OCI-M2 (cell line): ENCODE measurements at regions not wholly inside any gene's neighbourhood (a gene's known extent, or its start where the extent isn't known, plus 50 kb on each side); places are given as distances from the start of the nearest gene placed in this dataset.
"Not testable (repeated sequence)": the region's sequence is repeated elsewhere in the genome, so short reads cannot be mapped to it uniquely, and the experiment has no call there.

Source experiments
- DNase-seq: peaks from one replicate; lab custom pipeline; 2025; ENCODE audit not compliant: unreplicated experiment; lab: John Stamatoyannopoulos, UW

DNA sequence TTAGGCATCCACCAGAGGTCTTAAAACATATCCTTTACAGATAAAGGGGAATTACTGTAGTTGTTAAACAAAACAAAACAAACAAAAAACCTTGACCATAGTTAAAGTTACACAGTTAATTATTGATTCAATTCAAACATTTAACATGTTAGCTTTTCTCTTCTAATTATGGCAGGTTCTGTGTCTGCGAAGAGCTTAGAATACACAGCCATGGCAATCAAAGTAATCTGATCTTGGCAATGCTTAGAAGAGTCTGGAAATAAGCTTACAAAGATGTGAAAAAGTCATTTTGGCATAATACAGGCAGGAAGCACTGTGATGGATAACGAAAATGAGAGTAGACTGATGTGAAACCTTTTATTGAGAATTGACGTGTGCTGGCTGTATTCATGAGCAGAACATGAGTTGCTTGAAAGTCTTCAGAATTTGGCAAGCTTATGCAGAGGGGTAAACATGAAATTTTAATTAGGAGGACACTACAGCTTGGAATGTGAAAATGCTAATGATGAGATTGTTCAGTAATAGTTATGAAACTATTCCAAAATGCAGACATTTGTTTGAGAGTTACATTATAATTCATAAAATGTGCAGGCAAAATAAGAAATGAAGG, 629.6 kb downstream of the FSCB start:
- no peak for DNase-seq

DNA sequence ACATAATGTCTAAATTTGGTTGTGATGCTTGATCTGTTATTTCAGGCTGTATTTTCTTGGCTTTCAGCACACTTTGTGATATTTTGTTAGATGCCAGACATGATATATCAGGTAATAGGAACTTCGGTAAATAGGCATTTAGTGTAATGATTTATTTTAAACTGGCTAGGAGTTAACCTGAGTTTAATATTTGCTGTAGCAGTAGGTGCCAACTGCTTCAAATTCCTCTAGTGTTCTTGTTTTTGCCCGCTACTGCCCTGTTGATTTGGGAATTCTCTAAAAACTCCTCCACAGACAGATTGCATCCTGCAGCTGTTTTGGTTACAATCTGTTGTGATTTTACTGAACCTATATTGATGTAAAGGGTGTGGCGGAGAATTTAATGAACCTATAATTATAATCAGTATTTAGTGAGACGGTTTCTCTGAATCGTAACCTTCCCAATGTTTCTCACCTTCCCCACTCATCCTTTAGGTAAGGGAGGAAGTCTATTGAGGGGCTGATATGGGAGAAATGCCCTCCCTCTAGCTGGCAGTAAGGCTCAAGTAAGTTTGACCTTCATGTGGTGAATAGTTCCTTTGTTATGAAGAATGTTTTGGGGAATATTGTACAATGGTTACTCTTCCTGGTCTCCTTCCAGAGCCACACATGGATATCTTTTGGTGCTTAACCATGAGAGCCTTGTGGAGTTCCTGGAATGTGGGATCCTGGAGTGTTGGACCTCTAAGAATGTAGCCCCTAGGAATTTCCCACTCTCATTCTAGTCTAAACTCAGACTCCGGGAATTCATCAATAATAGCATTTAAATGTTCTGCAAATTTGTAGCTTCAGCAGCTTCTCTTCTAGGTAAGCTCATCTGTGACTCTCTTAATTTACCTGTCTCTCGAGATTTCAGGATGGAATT, 634.1 kb downstream of the FSCB start:
- DNase-seq = no peak

DNA sequence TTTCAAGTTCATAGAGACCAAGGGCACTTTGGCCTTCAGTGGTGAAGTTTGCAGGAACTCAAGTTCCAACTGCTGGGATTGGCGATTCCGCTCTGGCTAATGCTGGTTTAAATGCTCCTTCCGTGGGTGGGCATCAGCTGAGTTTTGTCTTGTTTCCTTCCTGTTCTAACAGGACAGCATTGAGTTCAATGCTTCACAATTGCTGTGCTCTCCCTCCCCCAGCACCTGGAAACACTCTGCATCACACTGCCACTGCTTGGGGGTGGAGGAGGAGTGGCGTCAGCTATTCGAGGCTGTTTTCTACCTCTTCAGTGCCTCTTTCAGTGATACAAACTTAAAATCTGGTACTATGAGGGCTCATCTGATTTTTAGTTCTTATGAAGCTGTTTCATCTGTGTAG, 634.9 kb downstream of the FSCB start:
- no peak for DNase-seq

DNA sequence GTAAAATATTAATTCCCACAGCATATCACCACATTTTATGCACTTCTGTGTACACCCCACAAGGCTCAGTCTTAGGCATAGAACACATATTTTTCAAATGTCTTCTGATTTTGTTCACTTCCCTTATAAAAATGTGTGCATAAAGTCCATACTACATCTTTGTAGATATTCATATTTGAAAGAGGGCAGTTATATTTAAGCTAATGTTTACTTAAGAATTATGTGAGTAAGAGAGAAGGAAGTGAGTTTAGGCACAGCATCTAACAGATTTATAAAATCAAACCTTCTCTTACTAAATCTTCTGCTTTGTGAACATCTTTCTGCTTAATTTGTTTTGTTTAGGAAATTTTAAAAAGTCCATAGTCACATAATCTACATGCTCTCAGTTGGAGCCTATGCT, 648.1 kb downstream of the FSCB start:
- no peak for DNase-seq

DNA sequence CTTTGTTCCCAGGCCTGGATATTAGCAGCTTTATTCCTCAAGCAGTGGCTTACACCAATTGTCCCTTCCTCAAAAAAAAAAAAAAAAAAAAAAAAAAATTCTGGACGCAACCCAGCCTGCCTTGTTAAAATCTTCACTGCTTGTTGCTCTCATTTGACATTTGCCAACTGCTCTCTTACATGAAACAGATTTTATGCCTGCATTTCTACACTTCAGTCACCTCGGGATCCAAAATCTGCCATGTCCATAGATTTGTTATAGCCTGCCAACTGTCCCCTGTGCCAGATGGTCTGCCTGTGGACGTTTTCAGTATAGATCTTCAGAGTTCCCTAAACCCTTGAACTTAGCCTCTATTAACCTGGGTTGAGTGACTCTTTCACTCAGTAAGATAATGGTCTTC, 651.5 kb downstream of the FSCB start:
- DNase-seq = no peak

DNA sequence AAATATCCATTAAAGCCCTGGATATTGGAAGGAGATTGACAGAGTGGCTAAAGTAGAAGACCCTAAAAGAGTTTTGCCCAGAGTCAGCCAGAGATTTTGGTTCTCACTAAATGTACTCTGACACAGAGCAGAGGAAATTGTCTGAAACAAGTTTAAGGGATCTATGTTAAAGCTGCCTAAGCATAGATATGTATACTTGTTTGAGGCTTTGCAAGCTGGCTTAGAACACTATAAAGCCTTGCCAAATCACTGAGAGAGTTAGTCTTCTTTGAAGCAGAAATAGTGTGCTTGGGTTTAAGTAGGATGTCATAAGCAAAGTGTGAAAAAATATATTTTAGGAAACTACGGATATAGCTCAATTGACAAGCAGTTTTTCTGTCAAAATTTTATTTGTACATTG, 653.5 kb downstream of the FSCB start:
- no peak for DNase-seq

DNA sequence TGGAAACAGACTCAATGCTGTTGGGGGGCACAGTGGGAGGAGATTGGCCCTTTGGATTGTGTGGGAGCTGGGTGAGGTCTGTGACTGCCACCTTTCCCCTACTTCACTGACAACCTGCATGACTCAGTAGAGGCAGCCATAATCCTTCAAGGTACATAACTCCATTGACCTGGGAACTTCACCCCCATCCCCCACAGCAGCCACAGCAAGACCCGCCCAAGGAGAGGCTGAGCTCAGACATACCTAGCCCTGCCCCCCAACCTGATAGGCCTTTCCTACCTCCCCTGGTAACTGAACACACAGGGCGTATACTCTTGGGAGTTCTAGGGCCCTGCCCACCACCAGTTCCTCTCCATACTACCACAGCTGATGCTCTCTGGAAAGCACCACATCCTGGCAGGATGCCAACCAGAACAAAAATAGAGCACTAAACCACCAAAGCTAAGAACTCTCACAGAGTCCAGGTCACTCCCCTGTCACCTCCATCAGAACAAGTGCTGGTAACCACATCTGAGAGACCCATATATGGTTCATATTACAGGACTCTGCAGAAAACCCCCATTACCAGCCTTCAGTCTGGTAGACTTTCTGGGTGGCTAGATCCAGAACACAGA, 703.9 kb downstream of the FSCB start:
- no peak for DNase-seq

DNA sequence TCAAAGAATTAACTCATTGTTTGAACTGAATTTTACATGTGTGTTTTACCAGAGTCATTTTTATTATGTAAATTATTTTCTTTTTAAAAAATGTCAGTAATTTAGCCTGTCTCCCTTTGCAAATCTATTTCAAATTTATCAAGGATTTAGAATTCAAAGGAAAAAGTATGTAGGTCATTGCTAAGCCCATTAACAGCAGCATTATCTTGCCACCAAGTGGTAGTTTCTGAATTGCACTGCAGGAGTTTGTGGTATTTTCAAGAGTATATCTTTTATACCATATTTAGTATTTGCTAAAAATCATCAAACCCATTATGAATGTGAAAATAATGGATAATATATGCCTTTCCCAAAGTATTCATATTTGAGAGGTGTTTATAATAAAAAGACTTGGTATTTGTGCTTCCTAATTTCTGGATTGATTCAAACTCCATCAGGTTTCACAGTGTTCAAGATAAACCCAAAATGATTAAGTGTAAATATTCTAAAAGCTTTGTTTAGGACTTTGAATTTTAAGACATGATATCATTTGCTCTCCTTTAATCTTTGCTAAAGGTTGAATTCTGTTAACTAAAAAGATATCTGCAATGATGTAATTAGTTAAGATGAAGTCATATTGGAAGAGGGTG, 711.4 kb downstream of the FSCB start:
- DNase-seq = no peak

DNA sequence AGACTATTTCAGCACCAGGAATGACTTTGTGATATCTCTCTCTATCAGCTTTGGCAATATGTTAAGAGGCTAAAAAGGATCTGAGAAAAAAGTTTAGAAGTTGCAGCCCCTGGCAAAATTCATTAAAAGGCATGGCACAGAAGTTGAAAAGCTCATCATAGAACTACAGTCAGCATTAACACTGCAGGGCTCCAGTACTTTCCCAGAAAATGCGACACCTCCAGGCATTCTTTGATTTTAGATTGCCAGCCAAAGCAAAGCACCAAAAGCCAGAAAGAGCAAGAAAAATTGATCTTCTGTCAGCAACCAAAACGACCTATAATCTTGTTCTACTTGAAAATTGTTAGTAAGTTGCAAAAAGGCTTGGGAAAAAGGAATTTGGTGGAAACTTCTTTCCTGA, 713.5 kb downstream of the FSCB start:
- DNase-seq = no peak

DNA sequence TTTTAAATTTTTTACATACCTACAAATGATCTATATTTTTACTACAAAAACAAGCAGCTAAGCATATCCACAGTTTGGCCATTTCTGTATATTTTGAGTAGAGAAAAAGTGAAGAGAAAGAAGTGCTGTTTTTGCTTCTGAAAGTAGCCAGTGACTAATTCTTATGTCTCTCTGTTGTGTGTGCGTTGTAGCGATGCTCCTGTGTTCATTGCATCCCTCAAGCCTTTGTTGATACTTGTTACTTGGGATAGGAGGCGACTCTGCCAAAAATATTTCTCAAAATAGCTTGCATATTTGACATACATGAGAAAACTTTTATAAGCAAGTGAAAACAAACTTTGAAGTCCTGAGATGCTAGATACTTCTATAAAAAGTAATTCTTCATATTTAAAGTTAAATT, 714.1 kb downstream of the FSCB start:
- no peak for DNase-seq

DNA sequence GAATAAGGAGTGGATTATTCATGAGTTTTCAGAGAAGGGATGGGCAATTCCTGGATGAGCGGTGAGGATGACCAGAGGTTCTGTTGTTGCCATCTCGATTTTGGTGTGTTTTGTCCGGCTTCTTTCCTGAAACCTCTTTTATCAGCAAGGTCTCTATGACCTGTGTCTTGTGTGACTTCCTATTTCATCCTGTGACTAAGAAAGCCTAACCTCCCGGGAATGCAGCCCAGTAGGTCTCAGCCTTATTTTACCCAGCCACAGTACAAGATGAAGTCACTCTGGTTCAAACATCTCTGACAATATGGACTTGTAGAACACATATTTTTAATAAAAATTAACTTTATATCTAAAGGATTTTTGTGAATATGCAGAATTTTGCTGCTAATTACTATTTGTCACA, 716.4 kb downstream of the FSCB start:
- DNase-seq = no peak

DNA sequence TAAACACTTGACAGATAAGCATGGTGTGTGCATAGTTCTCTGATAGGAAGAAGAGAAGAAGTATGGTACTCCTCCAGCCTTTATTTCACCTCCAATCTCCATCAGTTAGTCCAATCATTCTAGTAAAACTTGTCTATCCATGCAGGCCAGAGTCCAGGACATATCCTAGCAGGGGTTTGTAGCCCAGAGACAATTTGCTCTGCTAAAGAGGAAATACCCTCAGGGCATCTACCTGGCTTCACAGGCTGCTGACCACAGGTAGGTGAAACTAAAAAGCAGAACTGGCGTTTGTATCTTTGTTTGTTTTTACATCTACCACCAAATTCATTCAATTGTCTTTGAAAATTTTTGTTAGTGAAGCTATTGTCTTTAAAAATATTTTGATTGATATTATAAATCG, 717.6 kb downstream of the FSCB start:
- DNase-seq = no peak

DNA sequence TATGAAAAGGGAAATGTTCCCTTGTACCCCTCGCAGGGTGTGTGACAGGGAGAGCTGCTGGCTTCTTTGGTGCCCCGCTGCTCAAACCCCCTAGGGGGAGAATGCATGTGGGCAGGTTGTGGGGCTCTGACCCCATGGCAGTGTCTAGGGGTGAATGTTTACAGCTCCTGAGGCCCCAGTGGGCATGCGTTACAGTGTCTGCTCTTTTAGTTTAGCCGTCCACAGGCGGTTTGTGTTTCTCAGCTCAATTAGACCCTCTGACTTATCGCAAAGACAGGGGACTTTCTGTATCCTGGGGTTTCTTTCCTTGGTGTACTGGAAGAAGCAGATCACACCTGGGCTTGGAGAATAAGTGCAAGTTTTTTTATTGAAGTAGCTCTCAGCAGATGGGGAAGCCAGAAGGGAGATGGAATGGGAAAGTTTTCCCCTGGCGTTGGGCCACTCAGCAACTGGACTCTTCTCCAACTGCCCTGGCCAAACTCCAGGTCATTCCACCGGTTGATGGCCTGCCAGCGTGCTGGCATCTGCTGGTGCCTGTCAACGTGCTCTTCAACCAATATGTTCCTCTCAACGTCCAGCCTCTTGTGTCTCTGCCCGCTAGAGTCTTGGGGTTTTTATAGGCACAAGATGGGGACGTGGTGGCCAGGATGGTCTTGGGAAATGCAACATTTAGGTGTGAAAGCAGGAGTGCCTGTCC, 720.9 kb downstream of the FSCB start:
- DNase-seq = no peak

DNA sequence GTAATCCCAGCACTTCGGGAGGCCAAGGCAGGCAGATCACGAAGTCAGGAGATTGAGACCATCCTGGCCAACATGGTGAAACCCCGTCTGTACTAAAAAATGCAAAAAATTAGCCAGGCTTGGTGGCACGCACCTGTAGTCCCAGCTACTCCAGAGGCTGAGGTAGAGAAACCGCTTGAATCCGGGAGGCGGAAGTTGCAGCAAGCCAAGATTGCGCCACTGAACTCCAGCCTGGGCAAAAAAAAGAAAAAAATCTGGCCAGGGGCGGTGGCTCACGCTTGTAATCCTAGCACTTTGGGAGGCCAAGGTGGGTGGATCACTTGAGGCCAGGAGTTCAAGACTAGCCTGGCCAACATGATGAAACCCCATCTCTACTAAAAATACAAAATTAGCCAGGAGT, 722.7 kb downstream of the FSCB start:
- not testable (repeated sequence) for DNase-seq

DNA sequence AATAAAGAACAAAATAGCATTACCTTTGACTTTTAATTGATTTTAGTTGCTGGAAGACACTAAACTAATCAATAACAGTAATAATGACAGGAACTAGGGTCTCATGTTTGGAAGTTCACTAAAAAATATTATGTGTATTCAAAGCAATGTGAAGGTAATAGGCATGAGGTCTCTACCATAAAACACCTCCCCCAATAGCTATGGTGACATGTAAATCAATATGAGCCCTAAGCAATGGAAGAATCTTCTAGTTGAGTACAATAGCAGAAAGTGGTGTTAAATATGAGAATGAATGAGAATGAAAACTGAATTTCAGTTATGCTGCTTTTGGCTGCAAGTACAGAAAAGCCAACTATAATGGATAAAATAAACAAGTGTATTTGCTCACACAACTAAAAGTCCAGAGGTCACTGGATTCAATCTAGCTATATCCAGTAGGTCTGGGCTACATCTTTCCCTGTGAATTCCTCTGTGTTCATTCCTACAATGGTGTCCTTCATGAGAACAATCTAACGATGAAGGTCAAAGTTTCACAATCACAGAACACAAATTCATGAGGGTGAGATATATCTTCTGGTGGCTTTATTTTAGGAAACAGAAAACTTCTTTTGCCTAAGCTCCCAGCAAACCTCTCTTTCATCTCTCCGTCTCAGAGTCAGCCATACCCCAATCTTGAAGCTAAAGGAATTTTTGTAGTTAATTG, 728.0 kb downstream of the FSCB start:
- no peak for DNase-seq

DNA sequence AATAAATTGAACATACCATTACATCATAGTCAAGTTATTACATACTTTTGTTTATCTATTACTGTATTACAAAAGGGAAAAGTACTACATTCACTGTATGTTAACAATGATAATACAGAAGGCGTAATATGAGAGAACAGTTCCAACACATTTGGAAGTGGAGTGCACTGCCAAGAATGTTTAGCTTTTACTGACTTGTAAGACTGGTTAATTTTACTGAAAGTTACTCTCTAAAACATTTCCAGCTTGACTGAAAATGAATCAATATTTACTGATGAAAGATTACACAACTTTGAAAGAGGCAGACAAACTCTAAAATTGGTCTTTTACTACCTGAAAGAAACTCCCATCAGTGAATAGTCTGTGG, 728.5 kb downstream of the FSCB start:
- no peak for DNase-seq

DNA sequence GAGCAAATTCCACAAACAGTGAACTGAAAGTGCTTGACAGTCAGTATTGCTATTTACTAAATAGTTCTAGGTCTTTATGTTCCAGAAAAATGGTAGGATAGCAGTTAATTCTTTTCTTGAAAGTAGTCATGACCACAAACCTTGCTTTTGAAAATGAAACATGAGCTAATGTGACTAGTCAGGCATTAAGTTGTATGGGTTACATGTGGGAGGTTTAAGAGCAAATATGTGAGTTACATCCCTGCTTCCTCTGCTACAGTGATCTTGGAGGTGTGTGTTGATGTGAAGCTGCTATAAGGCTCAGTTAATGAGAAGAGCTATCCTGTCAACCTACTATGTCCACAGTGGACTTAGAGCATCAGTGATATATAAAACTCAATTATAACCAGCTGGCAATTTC, 741.6 kb downstream of the FSCB start:
- DNase-seq = no peak

DNA sequence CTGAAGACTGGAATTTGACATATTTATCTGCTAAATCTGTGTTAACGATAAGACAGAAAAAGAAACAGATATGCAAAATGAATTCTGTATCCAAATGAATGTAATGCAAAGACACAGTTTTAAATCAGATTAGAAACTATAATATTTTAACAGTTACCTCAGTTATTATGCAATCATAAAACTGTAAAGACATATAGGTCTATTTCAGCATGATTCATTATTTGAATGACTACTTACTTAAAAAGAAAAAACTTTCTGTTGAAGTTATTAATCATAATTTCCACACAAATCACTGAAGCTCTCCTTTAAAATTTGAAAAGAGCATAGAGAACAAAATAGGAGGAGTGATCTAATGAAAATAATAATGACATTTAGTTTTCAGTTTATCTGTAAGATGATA, 742.6 kb downstream of the FSCB start:
- DNase-seq = no peak

DNA sequence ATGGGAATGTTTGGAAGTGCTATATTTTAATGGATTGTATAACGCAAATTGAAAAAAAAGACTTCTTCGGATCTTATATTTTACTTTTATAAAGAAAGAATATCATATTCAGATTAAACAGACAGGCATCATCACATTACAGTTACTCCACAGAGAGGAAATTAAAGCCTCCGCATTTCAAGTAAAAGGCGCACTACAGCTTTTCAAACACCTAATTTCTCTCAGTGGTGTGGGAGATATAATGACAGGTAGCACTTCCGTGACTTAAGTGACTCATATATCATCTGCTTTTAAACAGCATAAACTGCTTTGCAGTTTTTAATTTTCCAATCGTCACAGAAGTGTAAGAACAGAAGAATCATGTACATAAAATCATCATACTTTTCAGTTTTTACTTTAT, 751.4 kb downstream of the FSCB start:
- no peak for DNase-seq

DNA sequence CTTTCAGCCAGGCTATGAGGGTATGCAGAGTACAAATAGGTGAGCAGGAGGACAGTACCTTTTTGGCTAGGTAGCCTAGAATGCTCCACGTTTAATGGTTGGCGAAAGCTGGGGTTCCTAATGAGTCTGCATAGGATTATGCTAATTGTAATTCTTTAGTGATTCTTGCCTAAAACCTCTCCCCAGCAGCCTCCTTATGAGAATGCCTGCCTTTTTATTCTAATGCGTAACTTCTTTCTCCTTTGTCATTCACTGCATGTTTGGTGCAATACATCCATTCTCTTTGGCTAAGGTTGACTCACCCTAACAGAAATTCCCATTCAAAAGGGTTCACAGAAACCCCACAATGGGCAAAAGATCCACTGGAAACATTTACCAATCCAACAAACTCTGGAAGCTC, 752.2 kb downstream of the FSCB start:
- DNase-seq = no peak

DNA sequence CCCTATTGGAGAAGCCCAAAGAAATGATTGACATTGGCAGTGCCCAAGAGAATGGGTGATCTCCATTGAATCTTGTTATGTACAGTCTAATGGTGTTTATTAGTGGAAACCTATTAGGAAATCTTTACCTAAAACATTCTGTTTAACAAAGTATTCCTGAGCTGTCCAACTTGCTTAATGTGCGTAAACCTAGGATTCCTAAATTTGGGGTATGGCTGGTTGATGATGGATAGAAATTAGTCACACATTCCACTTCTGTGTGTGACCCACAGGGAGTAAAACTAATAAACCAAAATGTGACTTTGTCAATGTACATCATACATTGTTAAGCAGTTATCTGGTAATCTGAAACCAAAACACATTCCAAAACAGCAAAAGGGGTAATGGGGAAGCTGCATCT, 761.3 kb downstream of the FSCB start:
- DNase-seq = no peak
